ENCODE measurements at regions not wholly inside any gene's neighbourhood (a gene's known extent, or its start where the extent isn't known, plus 50 kb on each side); places are given as distances from the start of the nearest gene placed in this dataset.

DNA sequence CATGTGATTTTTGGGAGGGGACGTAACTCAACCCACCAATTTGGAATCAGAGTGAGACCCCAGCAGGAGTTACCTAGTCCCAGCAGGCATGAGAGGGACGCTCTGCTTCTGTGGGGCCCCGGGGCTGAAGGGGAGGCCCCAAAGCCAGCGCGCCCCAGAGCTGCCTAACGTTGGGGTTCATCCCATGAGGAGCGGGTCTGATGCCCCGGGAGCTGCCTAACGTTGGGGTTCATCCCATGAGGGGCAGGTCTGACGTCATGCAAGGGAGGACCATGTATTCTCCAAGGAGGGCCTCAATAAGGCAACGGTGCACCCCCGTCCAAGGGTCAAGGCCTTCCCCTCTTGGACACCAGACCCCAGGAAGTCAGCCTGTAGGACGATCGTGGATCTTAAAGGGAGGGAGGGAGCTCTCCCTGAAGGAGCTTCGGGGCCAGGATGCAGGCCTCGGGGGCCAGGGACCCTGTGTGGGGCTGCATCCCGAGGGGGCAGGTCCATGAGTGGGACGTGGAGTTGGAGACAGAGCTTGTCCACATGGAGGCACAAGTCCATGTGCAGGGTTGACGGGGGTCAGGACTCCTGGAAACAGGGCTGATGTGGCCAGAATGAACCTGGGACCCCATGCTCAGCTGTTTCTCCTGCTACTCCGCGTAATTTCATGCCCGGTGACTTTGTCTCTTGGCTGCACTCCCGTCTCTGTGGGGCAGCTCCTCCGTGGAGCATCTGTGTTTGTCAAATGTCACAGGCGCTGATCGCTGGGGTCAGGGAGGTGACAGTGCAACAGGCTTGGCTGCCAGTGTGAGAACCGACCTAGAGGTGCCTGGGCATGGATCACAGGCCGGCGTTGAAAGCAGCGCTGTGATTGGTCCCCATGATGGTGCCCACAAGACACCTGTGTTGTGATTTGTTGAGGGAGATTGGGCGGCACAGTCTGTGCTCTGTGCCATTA lies 1029.1 kb downstream of the BRD1 start:
- Histone ChIP-seq H3K27me3 (peaks cover 3% of the 10 kb centered on the region), H3K36me3 (replicated peaks in 1 of 2) (no peaks in the 10 kb centered on the region), H3K9me3 (replicated peaks in 1 of 3) (no peaks in the 10 kb centered on the region), H3K4me3 (no peak overlapping the region), H3K4me1 (replicated peaks in 1 of 2) (no peaks in the 10 kb centered on the region), H3K27ac (no peak overlapping the region)
- no peak for DNase-seq
- WGBS, 4 donors: 78 to 83% (median 80%) methylated on average over 12 to 31 of the region's 31 CpGs
- TF ChIP-seq, protein P1, sequence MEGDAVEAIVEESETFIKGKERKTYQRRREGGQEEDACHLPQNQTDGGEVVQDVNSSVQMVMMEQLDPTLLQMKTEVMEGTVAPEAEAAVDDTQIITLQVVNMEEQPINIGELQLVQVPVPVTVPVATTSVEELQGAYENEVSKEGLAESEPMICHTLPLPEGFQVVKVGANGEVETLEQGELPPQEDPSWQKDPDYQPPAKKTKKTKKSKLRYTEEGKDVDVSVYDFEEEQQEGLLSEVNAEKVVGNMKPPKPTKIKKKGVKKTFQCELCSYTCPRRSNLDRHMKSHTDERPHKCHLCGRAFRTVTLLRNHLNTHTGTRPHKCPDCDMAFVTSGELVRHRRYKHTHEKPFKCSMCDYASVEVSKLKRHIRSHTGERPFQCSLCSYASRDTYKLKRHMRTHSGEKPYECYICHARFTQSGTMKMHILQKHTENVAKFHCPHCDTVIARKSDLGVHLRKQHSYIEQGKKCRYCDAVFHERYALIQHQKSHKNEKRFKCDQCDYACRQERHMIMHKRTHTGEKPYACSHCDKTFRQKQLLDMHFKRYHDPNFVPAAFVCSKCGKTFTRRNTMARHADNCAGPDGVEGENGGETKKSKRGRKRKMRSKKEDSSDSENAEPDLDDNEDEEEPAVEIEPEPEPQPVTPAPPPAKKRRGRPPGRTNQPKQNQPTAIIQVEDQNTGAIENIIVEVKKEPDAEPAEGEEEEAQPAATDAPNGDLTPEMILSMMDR (IDR thresholded peaks at IDR 0.05): no peak
- no peak for TF ChIP-seq POLR2A (IDR thresholded peaks at IDR 0.05)
- intact Hi-C loops (cut with DNase I): no loop called here

DNA sequence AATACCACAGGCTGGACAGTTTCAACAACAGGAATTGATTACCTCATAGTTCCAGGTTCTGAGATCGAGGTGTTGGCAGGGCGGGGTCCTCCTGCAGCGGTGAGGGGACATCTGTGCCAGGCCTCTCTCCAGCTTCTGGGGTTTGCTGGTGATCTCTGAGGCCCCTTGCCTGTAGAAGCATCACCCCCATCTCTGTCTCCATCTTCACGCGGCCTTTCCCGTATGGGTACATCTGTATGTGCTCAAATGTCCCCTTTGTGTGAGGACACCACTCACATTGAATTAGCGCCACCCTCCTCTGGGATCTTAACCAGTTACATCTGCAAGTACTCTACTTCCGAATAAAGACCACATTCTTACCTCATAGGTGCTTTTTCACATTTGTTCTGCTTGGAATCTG lies 1029.9 kb downstream of the BRD1 start:
- no peak for TF ChIP-seq POLR2A (IDR thresholded peaks at IDR 0.05)
- TF ChIP-seq, protein P1 (IDR thresholded peaks at IDR 0.05): no peak
- H3K27ac ChIP-seq: no peak overlapping the region
- no peaks in the 10 kb centered on the region for H3K4me1 ChIP-seq (replicated peaks in 1 of 2)
- 78 to 93% (median 88%) methylated on average over 7 to 8 of the region's 8 CpGs for WGBS, 4 donors
- no peak for DNase-seq
- no peaks in the 10 kb centered on the region for H3K9me3 ChIP-seq (replicated peaks in 1 of 3)
- no peaks in the 10 kb centered on the region for H3K36me3 ChIP-seq (replicated peaks in 1 of 2)
- H3K27me3 ChIP-seq: peaks cover 3% of the 10 kb centered on the region
- no peak overlapping the region for H3K4me3 ChIP-seq
- intact Hi-C loops (cut with DNase I): no loop called here

DNA sequence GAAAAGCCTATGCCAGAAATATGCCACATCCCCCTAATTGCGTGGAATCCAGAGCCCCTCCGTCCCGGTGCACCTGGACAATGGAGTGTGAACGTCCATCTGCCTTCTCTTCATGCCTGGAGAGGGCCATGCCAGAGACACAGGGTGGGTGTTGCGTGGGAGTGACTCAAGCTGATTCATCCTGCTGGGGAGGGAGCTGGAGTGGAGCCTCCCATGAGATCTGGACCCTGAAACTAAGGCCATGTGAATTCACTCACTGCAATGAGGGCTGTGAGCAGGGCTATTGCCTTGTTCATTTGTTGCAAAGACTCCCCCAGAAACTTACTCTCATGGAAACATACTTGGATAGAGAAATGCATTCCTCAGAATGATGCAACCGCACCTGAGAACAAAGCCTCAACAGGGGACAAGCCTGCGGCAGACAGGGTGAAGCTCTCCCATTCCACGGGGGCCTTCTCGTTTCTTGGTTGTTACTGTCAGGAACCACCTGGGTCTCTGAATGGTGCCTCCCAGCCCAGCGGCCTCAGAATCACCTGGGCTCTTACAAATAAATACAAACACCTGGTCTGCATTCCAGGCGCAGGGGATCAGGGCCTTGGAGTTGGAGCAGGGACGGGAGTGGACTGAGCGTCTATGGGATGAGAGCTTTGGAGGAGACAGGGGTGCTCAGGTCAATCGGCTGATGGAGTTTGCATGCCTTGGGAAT lies 1031.2 kb downstream of the BRD1 start:
- WGBS, 4 donors: 73 to 86% (median 81%) methylated on average over 10 to 14 of the region's 14 CpGs
- no peak overlapping the region for H3K27ac ChIP-seq
- no peak for TF ChIP-seq POLR2A (IDR thresholded peaks at IDR 0.05)
- TF ChIP-seq, protein P1 (IDR thresholded peaks at IDR 0.05): no peak
- DNase-seq: no peak
- no peak overlapping the region for H3K4me3 ChIP-seq
- peaks cover 3% of the 10 kb centered on the region for H3K27me3 ChIP-seq
- no peaks in the 10 kb centered on the region for H3K4me1 ChIP-seq (replicated peaks in 1 of 2)
- intact Hi-C loops (cut with DNase I): no loop called here
- H3K36me3 ChIP-seq (replicated peaks in 1 of 2): no peaks in the 10 kb centered on the region
- H3K9me3 ChIP-seq (replicated peaks in 1 of 3): no peaks in the 10 kb centered on the region

DNA sequence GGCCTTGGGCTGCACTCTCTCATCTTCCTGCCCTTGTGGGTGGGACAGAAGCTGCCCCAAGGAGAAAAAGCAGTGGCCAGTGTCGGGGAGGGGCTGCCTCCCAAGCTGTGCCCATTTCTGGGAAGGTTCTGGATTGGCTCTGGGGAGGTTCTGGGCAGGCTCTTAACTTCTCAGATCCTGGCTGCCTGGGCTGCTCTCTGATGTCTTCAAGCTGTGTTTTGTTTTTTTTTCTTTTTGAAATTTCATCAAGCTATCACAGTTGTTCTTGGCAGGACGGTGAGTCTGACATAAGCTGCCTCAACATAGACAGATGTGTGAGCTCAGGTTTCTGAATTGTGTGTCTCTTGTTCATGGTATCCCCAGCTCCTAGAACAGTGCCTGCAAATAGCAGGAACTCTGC lies 1032.0 kb downstream of the BRD1 start:
- Histone ChIP-seq H3K36me3 (replicated peaks in 1 of 2) (no peaks in the 10 kb centered on the region), H3K27ac (no peak overlapping the region), H3K9me3 (replicated peaks in 1 of 3) (no peaks in the 10 kb centered on the region), H3K27me3 (peaks cover 3% of the 10 kb centered on the region), H3K4me1 (replicated peaks in 1 of 2) (no peaks in the 10 kb centered on the region), H3K4me3 (no peak overlapping the region)
- DNase-seq: no peak
- intact Hi-C loops (cut with DNase I): no loop called here
- 24 to 54% (median 48%) methylated on average over 2 of the region's 2 CpGs for WGBS, 4 donors
- TF ChIP-seq, protein P1 (IDR thresholded peaks at IDR 0.05): no peak
- TF ChIP-seq POLR2A (IDR thresholded peaks at IDR 0.05): no peak

Measured in adrenal gland (tissue), 9 donors.